ENCODE measurements at regions not wholly inside any gene's neighbourhood (a gene's known extent, or its start where the extent isn't known, plus 50 kb on each side); places are given as distances from the start of the nearest gene placed in this dataset.

DNA sequence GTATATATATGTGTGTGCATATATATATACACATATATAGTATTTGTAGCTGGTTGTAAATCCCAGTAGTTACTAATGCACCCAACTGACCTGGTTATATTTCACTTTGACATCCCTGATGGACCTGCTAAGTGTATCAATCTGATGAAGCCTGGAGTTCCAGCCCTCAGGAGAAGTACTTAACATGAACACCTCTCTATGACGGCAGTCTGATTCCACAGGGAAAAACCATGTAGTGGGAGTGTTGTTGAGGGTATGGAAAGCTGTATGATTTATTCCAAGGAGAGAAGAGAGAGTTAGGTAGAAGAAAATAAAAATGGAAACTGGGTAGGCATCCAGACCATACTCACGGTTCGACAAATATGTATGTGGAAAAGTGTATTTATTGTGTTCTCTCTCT, 531.2 kb upstream of the SEMA6D start:
- H3K36me3 ChIP-seq (ENCODE audit: control insufficient read depth, insufficient read depth, low read length): no peaks in the 10 kb centered on the region
- H3K4me3 ChIP-seq (ENCODE audit: low read depth in 2 of 2, low read length in 2 of 2): no peak overlapping the region
- TF ChIP-seq SIN3A (IDR thresholded peaks at IDR 0.05; ENCODE audit: borderline replicate concordance, insufficient read depth, low read depth, low read length) (no peak), REST (IDR thresholded peaks at IDR 0.05; ENCODE audit: insufficient read depth in 1 of 2, low read depth in 2 of 2, low read length in 1 of 2) (no peak), POLR2AphosphoS5 (IDR thresholded peaks at IDR 0.05; ENCODE audit: low read depth, low read length) (no peak), TCF7L2 (IDR thresholded peaks at IDR 0.05; ENCODE audit: low read depth, low read length) (no peak)
- TF ChIP-seq, protein P1, sequence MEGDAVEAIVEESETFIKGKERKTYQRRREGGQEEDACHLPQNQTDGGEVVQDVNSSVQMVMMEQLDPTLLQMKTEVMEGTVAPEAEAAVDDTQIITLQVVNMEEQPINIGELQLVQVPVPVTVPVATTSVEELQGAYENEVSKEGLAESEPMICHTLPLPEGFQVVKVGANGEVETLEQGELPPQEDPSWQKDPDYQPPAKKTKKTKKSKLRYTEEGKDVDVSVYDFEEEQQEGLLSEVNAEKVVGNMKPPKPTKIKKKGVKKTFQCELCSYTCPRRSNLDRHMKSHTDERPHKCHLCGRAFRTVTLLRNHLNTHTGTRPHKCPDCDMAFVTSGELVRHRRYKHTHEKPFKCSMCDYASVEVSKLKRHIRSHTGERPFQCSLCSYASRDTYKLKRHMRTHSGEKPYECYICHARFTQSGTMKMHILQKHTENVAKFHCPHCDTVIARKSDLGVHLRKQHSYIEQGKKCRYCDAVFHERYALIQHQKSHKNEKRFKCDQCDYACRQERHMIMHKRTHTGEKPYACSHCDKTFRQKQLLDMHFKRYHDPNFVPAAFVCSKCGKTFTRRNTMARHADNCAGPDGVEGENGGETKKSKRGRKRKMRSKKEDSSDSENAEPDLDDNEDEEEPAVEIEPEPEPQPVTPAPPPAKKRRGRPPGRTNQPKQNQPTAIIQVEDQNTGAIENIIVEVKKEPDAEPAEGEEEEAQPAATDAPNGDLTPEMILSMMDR (IDR thresholded peaks at IDR 0.05): no peak
- H3K27me3 ChIP-seq (ENCODE audit: control insufficient read depth, insufficient read depth, low read length): peaks cover 5% of the 10 kb centered on the region; the same call in 1 of the 2 replicates
- ATAC-seq (no peak), DNase-seq (ENCODE audit: low read depth, low spot score) (no peak)
- BruUV-seq (replicated peaks): no TSS peak
- H3K27ac ChIP-seq (ENCODE audit: low read length): no peak overlapping the region
- in situ Hi-C loops (cut with HindIII; ENCODE audit: low pct_unique_long_range_greater_than_20kb, low sequenced_read_pairs): no loop called here
- H3K9me3 ChIP-seq (ENCODE audit: control insufficient read depth, insufficient read depth, low read depth, low read length): no peaks in the 10 kb centered on the region
- H3K4me1 ChIP-seq (ENCODE audit: control insufficient read depth, insufficient read depth, low read length): no peaks in the 10 kb centered on the region
- ChIA-PET CTCF (interaction anchor here (1.0 kb wide), 1 partner anchor 10 kb away, joined by 3 read pairs; no protein-coding TSS in a partner anchor), POLR2A (no interaction called here)
- intact Hi-C loops (cut with micrococcal nuclease; ENCODE audit: unreplicated experiment): loop anchor here (10.0 kb wide), 1 partner anchor 871 kb away; no protein-coding TSS in a partner anchor

GRCh38 chr15:47188758-47189507, 528.4 kb upstream of the SEMA6D start:
- ChIA-PET CTCF (no interaction called here), POLR2A (no interaction called here)
- in situ Hi-C loops (cut with HindIII; ENCODE audit: low pct_unique_long_range_greater_than_20kb, low sequenced_read_pairs): no loop called here
- no peaks in the 10 kb centered on the region for H3K4me1 ChIP-seq (ENCODE audit: control insufficient read depth, insufficient read depth, low read length)
- DNase-seq (ENCODE audit: low read depth, low spot score) (no peak), ATAC-seq (no peak)
- H3K27me3 ChIP-seq (ENCODE audit: control insufficient read depth, insufficient read depth, low read length): peaks cover 5% of the 10 kb centered on the region; the same call in 1 of the 2 replicates
- no peak overlapping the region for H3K27ac ChIP-seq (ENCODE audit: low read length)
- no peak overlapping the region for H3K4me3 ChIP-seq (ENCODE audit: low read depth in 2 of 2, low read length in 2 of 2)
- TF ChIP-seq REST (IDR thresholded peaks at IDR 0.05; ENCODE audit: insufficient read depth in 1 of 2, low read depth in 2 of 2, low read length in 1 of 2): no peak
- TF ChIP-seq, protein P1 (IDR thresholded peaks at IDR 0.05): no peak
- TF ChIP-seq SIN3A (IDR thresholded peaks at IDR 0.05; ENCODE audit: borderline replicate concordance, insufficient read depth, low read depth, low read length): no peak
- no peak for TF ChIP-seq TCF7L2 (IDR thresholded peaks at IDR 0.05; ENCODE audit: low read depth, low read length)
- no peak for TF ChIP-seq POLR2AphosphoS5 (IDR thresholded peaks at IDR 0.05; ENCODE audit: low read depth, low read length)
- no peaks in the 10 kb centered on the region for H3K36me3 ChIP-seq (ENCODE audit: control insufficient read depth, insufficient read depth, low read length)
- no TSS peak for BruUV-seq (replicated peaks)
- no peaks in the 10 kb centered on the region for H3K9me3 ChIP-seq (ENCODE audit: control insufficient read depth, insufficient read depth, low read depth, low read length)
- intact Hi-C loops (cut with micrococcal nuclease; ENCODE audit: unreplicated experiment): loop anchor here (10.0 kb wide), 1 partner anchor 874 kb away; no protein-coding TSS in a partner anchor
